ENCODE measurements at regions not wholly inside any gene's neighbourhood (a gene's known extent, or its start where the extent isn't known, plus 50 kb on each side); places are given as distances from the start of the nearest gene placed in this dataset.
A peak's percentile ranks its signal among the peaks of the same experiment; 100 is the strongest.

DNA sequence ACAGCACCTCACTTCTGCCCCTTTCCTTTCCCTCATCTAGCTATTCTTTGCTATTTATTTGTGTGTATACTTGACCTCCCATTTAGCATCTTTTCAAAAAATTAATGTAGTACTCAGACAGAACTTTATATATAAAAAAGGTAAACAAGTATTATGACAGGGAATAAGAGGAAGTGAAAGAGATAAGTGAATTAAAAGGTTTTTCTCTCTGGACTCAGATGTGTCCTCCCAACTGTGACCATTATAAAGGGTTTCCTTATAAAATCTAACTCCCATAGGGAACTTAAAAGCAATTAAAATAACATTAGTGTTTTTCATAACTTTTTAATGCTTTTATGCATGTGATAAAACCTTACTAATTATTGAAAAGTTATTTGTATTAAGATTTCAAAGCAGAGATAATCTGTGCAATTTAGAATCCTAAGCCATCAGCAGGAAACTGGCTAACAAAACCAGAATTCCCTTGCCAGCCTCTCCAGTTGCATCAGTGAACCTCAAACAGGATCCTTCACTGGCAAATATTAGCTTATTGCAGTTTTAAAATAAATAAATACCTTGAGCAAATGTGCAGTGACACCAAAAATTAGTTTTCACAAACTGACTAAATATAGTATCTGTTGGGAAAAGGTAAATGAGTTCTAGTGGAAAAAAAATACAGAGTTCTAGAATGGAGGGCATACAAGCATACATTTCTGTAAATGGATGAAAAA is 930.7 kb downstream of the BCL11A start:
- no peak for DNase-seq

GRCh38 chr2:59604123-59604522 is 949.3 kb downstream of the BCL11A start:
- DNase-seq = no peak

DNA sequence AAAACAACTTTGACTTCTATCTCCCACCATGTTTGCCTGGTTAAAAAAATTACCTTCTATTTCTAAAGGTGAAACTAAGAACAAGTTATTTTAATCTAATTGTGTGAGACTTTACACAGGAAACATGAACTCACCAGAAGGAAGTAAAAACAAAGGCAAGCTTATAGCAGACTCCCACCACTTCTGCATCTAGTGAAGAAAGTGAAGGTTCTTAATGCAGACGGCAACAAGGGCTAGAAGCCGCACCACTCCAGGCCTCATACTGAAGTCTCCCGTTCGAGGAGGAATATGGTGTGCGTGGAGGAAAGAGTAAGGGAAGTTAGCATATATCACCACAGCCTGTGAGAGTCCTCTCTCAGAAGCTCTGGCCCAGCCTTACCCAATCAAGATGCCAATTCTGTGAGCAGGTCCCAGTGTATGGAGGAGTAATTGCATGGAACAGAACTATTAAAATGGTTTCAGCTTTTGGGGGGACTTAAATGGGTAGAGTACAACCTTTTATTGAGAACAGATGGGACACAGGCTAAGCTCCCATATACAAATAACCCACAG is 958.7 kb downstream of the BCL11A start:
- no peak for DNase-seq

DNA sequence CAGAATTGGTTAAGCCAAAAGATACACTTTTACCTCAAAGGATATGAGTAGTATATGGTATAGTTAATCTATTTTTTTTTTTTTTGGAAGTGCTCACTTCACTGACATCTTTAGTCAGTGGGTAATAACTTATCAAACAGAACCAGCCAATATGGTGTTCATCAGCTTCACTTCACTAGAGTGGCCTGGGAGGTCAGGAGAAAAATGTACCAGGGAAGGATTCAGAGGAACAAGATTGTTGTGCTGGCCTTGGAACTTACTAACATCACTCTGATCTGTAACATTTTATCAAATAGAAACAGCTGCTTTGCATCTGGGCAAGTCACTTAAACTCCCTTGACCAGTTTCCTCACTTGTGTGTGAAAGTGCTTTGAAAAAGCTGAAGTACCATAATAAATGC is 962.7 kb downstream of the BCL11A start:
- no peak for DNase-seq

DNA sequence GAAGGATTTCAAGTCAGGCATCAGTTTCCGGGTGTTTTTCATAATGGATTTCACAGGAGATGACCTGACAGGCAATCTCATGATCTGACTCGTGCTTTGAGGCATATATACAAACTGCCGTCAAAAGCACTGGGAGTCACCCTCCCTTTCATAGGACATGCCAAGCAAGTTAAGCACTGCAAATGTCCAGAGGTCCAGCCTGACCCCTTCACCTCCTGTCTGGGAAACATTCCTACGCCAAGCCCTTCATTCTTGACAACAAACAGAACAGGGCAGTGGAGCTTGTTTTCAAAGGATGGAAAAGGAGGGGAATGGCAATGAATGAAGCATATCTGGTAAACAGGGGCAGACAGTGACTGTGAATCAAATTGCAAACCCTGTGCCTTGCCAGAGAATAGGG is 963.6 kb downstream of the BCL11A start:
- no peak for DNase-seq

- DNase-seq = no peak
Observed at GRCh38 chr2:59588286-59588685, 965.2 kb downstream of the BCL11A start.

DNA sequence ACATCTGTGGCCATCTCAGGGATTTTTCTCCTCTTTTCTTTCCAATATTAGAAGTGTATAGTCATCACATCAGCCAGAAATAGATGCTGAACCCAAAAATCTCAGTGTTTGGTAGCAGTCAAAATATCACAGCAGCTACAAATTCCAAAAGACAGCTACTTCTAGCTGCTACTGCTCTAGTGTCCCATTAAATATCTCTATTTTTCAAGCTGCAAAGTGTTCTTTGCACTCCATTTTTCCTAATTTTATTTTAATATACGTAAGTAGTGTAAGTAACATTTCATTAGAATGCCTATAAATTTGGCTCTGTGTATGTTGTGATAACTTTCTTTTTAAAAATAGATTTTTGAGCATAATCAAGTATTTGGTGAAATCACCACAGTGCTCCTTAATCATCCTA is 967.3 kb downstream of the BCL11A start:
- DNase-seq = no peak

- DNase-seq = no peak
Observed at GRCh38 chr2:59585655-59586054, 967.8 kb downstream of the BCL11A start.

DNA sequence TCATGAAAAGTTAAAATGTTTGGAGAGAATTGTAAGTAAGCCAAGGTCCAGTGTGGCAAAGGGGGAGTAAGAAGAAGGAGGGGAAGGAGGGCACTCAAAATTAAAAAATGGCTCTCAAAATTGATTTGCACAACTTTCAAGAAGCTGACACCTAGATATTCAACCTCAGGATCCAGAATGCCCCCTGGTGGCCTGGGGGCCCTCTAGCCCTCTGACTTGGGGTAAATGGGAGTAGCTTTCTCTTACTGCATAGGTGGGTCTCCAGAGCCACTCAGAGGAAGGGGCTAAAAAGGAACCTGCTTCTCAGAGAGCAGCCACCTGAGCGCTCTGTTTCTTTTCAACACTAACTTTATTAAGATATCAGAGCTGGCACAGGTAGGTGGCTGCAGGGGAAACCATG is 968.5 kb downstream of the BCL11A start:
- DNase-seq = peak in 1 of 2 experiments; percentile 8

DNA sequence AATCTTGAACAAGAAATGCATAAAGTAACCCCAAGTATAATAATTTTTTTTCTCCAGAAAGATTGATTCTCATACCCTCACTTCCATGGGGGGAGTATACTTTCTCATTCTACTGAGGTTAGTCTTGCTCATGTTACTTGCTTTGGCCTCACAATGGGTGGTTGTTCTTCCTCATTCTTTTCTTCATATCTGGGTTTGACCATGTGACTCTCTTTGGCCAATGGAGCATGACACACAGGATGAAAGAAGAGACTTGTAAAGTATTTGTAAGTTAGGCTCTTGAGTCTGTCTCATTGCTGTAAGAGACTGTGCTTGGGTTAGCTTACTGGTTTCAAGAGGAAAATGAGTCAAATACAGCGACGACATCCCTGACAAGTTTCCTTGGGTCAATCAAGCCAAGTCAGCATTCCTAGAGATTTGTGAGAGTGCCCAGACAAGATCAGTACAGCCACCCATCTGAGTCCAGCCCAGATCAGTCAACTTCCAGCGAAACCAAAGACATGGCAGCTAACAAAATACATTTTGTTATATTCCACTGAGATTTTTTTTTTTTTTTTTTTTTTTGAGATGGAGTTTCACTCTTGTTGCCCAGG is 970.2 kb downstream of the BCL11A start:
- DNase-seq = no peak

- DNase-seq = peak in 1 of 2 experiments; percentile 0
Observed at GRCh38 chr2:59578349-59578748, 975.1 kb downstream of the BCL11A start.

DNA sequence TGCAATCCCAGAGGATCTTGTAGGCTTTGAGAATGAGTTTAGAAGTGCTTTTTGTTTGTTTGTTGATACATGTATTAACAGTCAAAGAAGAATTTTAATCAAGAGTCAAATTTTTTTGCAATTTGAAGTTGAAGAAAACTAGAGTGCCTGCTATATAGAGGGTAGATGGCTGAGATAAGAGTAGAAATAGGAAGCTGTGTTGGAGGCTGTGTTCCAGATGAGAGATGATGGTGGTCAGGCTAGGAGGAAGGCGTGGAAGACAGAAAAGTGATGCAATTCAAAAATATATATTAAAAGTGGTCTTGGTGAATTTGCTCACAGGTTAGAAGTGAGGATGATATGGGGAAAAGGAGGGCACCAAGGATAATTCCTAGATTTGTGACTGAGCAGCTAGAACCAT is 978.3 kb downstream of the BCL11A start:
- DNase-seq = no peak

DNA sequence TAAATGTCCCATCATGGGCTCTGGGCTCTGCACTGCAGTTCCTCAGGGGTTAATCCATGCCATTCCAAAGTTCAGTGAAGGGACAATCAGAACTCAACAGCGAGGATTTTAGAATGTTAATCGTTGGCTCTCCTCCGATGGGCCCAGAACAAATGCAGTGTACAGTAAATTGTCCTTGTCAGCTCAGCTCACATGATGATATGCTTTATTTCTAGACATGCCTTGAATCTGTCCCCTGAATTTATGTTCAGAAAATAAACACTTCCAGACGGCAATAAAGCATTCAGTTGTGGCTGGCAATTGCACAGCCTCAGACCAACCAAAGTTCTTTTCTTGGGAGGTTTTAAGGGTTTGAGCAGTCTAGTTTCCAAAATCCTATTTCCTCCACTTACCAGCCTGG is 981.2 kb downstream of the BCL11A start:
- no peak for DNase-seq

DNA sequence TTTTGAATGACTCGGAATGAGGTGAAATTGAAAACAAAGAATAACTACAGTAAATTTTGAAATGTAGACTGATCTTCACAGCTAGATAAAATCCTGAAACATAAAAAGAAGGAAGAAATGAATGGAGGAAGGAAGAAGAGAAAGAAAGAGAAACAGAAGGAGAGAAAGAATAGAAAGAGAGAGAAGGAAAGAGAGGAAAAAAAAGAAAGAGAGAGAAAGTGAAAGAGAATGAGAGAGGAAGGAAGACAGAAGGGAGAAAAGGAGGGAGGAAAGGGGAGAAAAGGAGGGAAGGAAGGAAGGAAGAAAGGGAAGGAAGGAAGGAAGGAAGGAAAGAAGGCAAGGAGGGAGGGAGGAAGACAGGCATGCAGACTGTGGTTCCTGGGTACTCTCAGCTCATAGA is 982.6 kb downstream of the BCL11A start:
- no peak for DNase-seq

DNA sequence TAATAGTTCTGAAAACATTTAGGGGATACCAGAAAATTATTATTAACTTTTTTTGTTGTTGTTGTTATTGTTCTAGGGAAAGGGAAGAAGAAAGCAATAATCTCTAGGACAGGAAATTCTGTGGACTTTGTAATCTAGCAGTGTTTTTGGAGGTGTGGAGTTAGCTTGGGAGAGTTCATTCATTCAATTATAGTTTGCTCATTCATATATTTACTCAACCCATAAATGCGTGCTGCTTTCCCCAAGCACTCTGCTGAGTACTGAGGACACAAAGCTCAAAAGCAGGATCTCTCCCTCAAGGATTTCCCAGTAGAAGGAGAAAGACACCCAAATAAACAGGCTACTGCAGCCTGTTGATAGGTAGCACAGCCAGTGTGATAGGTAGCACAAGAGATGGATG is 984.3 kb downstream of the BCL11A start:
- DNase-seq = no peak

DNA sequence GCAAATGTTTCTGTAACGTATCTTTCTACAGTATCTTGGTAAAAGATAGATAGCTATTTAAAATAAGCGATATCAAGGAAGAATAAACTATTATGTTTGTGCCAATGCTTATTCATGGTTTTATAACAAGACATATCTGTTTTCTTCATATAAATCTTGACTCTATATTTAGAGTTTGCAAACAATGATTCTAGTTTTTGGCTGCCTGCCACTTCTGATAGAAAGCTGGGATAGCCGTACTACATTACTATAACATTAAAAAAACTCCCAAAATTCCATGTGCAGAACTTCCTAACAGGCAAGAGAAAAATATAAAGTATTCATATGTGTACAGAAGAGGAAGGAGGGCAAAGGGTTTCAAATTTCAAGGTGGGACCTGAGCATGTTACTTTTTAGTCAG is 985.0 kb downstream of the BCL11A start:
- no peak for DNase-seq

- DNase-seq = no peak
Observed at GRCh38 chr2:59567151-59567550, 986.3 kb downstream of the BCL11A start.

DNA sequence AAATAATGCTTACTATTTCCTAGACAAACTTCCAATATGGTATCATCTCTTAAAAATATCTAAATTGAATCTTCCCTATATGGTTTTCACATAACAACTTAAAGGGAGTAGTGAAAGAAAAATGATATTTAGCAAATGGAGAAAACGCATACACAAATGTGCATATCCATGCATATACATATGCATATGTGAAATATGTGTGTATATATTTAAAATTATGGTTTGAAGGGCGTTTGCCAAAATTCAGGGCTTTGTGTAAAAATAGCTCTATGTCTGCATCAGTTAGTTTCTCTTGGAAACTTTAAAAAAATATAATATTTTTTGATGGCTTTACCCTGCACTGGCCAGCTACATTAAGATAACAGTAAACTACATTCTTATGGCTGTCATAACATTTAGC is 986.7 kb downstream of the BCL11A start:
- DNase-seq = no peak

DNA sequence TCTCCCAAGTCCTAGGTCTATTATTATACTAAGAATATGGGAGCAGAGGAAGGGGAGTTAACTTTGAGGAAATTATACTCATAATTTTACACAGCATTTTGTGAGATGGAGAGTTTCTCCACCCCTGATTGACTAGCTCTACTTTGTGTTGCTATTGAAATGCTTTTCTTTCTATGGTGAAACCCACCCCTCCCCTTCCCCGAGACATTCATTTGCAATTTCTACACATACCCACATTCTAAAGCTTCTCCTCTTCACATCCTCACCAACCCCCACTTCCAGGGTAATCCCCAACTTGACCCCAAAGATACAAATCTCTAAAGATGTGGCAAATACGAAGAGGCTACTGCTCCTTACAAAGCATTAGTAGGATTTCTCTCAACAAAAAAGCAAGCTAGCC is 992.2 kb downstream of the BCL11A start:
- no peak for DNase-seq

GRCh38 chr2:59560769-59561168 is 992.7 kb downstream of the BCL11A start:
- DNase-seq = no peak

GRCh38 chr2:59540864-59541263 is 1012.6 kb downstream of the BCL11A start:
- no peak for DNase-seq

DNA sequence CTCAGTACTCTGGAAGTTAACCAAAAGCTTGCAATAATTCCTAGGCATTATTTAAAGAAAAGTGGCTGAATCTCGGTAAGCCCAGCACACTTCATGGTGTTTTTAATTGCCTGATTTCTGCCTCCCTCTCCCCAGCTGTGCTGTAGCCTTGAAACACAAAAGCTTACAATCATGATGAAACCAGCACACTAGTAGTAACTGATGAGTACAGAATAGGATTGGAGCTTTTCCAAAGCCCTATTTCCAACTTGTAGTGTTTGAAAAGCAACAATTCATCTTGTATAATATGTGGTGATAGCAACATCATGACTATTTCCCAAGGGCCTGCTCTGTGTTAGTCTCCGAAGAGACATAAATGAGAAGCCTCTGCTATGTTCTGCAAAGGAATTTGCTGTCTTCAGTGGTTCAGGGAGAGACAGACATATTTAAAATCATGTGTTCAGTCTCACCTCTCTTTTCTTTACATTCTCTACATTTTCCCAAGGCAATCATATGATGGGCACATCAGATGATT is 1015.0 kb downstream of the BCL11A start:
- DNase-seq = no peak

GRCh38 chr2:59532808-59533207 is 1020.6 kb downstream of the BCL11A start:
- no peak for DNase-seq

GRCh38 chr2:59530258-59530657 is 1023.2 kb downstream of the BCL11A start:
- no peak for DNase-seq

- DNase-seq = no peak
Observed at GRCh38 chr2:59529726-59530125, 1023.7 kb downstream of the BCL11A start.
